ENCODE measurements at regions not wholly inside any gene's neighbourhood (a gene's known extent, or its start where the extent isn't known, plus 50 kb on each side); places are given as distances from the start of the nearest gene placed in this dataset.
"Not testable (repeated sequence)": the region's sequence is repeated elsewhere in the genome, so short reads cannot be mapped to it uniquely, and the experiment has no call there.

DNA sequence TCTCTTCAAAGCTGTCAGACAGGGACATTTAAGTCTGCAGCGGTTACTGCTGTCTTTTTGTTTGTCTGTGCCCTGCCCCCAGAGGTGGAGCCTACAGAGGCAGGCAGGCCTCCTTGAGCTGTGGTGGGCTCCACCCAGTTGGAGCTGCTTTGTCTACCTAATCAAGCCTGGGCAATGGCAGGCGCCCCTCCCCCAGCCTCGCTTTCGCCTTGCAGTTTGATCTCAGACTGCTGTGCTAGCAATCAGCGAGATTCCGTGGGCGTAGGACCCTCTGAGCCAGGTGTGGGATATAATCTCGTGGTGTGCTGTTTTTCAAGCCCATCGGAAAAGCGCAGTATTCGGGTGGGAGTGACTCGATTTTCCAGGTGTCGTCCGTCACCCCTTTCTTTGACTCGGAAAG lies 648.1 kb upstream of the RAG2 start:
- DNase-seq, result not testable (repeated sequence)

DNA sequence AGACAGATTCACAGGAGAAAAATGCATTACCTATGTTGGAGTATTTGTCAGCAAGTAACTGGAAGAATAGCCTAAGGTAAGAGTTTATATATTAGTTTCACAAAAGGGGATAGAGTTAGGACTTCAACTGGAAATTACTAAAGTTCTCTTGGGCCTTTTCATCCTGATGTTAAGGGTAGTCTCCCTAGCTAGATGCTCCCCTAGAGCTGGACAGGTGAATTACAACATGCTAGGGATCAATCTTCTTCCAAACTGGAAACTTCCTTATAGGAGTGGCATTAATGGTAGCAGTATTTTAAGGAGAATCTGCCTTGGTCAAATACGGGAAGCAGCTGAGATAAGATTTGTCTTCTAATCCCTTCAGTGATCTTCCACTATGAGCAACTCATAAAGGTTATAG lies 632.8 kb upstream of the RAG2 start:
- DNase-seq, result no peak

DNA sequence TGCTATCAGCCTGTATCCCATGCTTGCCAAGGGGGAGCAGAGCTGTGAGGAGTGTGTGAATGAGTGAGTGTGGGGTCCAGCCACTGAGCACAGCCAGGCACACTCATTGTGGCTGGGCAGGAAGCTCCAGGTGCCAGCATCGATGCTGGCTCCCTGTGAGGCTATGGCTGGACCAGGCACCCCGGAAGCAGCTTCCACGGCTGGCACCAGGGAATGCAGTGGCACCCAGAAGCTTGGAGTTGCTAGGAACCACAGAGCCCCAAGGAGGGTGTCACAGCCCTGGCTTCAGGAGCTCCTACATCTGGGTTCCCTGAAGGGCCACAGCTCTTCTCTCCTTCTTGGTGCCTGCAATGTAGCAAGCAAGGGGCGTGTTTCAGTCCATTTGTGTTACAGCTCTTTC lies 625.9 kb upstream of the RAG2 start:
- no peak for DNase-seq

DNA sequence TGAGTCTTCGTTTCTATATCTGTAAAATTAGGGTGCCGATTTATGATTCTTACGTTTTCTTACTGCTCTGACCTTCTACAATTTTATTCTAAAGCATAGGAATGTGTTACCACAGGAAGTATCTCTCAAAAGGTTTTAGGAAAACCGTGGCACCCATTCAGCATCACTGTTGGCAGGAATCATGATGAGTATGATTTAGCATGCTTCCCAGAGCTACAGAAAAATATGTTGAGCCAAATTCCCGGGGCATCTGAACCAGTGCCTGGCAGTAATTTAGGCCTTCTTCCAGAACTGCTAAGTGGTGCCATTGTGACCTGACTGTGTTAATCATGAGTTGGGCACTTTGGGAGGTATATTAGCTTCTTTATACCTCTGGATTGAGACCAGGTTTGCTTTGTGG lies 605.0 kb upstream of the RAG2 start:
- no peak for DNase-seq

DNA sequence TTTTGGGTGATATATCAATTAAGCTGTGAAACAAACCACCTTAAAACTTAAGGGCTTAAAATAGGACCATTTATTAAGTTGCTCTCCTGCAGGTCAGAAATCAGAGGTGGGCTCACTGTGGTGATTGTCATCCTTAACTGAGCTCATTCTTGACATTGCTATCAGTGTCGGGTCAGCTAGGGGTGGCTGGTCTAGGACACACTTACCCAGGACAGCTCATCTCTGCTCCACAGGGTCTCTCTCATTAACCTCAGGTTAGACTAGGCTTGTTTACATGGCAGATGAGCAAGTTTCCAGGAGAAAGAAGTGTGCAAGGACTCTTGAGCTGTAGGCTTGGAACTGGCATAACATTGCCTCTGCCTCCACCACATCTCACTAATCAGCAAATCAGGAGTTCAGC lies 601.0 kb upstream of the RAG2 start:
- DNase-seq, result no peak

DNA sequence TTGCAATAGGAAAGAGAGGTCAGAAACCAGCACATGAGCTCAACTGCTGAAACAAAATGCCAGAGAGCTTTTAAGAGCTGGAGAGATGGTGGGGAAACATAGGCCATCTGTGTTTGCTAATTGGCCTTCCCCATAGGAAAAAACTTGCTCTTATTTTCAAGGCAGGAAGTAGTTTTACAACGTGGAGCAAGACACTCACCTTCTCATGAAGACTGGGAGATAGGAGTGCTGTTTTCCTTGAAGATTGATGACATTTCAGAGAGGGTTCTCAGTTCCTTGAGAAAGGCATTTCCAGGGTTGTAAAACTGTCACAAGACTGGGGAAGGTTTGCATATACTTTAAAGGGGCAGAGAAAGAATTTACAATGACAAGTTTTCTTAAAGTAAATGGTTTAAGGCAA lies 586.3 kb upstream of the RAG2 start:
- no peak for DNase-seq

DNA sequence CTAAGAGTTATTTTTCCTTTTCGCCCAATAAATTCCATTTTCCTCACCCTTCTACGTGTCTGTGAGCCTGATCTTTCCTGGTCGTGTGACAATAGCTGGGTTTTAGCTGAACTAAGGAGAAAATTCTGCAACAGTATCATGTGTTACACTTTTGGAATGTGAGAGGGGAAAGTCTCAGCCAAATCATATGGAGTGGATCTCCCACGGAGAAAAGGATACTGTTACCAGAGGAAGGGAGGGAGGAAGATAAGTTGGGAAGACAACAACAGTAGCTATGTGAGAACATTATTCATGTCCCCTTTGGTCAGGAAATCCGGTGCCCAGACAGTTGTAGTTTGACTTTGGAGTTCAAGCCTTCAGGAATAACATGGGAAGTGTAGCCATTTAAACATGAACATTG lies 584.0 kb upstream of the RAG2 start:
- no peak for DNase-seq

DNA sequence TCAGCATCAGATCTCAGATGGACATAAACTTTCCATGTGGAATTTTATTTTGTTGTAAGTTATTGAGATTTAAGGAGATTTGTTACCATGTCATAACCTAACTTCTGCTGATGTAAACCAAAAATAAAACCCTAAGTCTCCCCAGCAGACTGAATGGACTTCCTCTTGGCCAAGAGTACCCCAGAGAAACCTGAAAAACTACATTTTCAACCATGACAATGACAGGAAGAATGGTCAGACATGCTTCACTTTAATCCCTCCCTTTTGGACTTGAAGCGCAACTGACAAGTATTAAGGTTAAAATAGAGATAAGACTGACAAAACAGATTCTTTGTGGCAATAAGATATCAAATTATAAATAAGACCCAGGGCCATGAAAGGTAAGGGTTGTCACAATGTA lies 579.7 kb upstream of the RAG2 start:
- DNase-seq, result no peak

DNA sequence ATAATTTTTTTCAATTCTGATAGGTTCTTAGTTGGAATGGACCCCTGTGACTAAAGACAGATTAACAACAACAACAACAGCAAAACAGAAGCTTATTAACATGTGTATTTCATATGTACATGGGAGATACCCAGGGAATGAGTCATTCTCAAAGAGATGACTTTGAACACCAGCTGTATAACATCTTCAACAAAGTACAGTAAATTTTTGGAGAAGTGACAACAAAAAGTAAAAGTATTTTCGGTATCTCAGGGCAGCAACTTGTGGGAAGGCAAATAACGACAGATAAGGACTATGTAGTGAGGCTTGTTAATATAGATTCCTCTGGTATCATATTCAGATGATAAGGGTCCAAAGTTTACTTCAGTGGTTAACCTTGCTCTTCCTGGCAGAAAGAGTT lies 573.4 kb upstream of the RAG2 start:
- no peak for DNase-seq

DNA sequence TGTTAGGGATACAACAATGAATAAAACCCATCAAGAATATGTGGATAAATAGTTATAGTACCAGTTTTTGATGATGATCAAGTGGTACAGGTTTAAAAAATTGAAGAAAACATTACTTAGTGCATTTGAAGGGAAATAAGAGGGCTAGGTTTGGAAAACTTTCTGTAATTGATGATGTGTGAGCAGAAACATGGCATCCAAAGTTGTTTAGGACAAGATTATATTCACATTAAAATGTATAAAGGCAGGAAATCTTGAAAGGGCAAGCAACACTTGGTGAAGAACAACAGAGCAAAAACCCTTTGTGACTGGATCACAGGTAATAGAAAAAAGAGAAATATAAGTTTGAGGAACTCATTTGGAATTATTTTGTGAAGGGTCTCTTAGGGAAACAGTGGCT lies 572.3 kb upstream of the RAG2 start:
- DNase-seq, result no peak

DNA sequence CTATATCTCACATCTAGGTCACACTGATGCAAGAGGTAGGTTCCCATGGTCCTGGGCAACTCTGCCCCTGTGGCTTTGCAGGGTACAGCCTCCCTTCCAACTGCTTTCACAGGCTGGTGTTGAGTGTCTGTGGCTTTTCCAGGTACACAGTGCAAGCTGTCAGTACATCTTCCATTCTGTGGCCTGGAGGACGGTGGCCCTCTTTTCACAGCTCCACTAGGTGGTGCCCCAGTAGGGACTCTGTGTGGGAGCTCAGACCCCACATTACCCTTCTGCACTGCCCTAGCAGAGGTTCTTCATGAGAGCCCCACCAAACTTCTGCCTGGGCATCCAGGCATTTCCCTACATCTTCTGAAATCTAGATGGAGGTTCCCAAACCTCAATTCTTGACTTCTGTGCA lies 547.4 kb upstream of the RAG2 start:
- not testable (repeated sequence) for DNase-seq

DNA sequence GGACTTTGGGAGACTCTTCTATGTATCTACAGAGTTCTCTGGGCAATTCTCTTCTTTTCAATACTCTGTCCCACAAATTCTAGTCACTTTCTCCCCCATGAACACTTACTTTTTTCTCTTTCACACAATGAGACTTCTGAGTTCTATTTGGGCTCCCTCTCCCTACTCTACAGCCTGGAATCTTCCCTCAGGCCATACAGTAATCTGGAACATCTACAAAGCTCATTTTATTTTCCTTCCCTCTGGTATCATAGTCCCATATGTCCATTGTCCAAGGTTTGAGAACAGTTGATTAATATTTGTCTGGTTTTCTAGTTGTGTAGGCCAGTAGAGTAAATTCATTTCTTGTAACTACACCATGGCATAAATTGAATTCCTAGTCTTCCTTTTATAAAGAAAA lies 544.6 kb upstream of the RAG2 start:
- no peak for DNase-seq

DNA sequence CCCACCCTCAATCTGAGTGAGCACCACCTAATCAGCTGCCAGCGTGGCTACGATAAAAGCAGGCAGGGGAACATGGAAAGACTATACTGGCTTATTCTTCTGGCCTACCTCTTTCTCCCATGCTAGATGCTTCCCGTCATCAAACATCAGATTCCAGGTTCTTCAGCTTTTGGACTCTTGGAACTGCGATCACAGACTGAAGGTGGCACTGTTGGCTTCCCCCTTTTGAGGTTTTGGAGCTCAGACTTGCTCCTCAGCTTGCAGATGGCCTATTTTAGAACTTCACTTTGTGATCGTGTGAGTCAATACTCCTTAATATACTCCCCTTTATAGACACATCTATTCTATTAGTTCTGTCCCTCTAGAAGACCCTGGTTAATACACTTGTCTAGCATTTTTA lies 543.7 kb upstream of the RAG2 start:
- no peak for DNase-seq

DNA sequence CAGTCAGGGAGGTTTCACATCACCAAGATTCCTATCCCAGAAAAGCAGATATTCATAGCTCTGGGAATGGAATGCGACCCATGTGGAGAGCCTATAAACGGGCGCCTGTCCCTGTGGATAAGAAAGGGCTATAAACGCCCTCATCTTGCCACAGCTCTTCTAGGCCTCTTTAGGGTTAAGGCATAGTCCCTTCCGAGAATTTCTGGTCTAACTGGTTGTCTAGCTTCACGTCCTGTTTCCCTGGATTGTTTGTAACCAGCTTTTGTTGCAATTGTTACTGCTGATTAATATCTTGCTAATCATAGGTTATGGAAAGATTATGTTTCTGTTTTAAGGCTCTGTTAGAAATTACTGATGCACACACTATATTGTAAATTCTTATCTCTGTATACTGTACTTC lies 537.6 kb upstream of the RAG2 start:
- DNase-seq, result not testable (repeated sequence)

DNA sequence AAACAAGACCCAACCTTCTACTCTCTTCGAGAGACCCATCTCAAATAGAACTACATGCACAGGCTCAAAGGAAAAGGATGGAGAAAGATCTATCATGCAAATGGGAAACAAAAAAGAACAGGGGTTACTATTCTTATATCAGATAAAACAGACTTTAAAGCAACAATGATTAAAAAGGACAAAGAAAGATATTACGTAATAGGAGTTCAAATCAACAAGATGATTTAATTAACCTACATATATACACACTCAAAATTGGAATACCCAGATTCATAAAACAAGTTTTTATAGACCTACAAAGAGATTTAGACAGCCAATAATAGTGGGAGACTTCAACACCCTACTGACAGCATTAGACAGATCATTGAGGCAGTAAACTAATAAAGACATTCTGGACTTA lies 536.6 kb upstream of the RAG2 start:
- no peak for DNase-seq

DNA sequence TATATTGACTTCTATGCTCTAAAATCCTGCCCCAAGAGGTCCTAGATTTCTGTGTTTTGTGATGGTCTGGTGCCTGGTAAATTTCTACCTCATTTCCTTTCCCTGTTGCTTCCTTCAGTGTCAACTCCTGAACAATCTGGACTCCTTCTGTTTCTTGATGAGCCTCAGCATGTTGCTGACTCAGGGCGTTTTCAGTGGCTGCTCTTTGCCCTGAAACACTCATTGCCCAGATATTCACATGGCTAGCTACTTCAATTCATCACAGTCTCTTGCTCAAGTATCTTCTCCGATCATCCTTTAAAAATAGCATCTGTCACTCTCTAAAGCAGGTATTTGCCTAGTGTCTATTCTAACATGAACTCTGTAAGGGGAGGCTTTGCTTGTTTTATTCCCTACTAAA lies 526.3 kb upstream of the RAG2 start:
- no peak for DNase-seq

DNA sequence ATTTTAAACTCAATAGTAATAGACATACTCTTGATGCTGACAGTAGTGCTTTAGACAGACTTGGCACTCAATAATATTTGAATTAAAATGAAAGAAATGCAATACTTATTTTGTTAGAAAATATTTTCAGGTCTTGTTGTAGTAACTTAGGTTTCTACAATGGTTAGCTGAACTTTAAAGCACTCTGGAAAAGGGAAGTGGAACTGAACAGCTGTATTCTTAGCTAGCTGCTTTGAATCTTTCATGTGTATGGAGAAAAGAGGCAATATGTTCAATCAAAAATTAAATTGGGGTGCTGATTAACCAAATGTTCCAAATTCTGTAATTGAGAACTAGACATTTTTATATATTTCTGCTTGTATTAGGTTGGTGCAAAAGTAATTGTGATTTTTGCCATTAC lies 517.9 kb upstream of the RAG2 start:
- no peak for DNase-seq

DNA sequence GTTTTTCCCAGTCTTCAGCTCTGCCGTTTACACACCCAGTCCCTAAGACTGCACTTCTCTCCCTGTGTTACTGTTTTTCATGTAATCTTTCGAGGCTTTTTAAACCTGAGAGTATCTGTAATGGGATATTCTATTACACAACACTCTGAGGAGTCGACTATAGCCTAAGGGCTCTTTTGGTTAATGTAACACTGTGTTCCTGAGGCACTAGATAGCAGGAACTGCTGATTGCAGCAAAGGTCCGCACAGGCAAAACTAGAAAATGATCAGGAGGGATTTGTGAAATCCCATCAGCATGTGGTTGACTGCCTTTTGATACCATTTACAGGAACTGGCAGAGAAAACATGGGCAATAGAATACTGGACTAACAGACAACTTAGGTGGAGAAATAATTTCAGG lies 512.3 kb upstream of the RAG2 start:
- DNase-seq, result no peak

DNA sequence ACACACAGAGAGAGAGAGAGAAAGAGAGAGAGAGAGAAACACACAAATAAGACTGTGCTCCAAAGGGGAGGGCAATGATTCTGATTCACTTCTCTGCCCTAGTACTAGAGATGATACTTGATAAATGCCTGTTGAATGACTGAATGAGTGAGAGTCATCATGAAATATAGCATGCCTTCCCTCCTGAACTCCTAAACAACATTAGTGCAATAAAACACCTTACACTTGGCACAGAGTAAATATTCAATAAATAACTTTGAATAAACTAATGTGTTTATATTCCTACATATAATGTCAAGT lies 511.2 kb upstream of the RAG2 start:
- DNase-seq, result no peak

DNA sequence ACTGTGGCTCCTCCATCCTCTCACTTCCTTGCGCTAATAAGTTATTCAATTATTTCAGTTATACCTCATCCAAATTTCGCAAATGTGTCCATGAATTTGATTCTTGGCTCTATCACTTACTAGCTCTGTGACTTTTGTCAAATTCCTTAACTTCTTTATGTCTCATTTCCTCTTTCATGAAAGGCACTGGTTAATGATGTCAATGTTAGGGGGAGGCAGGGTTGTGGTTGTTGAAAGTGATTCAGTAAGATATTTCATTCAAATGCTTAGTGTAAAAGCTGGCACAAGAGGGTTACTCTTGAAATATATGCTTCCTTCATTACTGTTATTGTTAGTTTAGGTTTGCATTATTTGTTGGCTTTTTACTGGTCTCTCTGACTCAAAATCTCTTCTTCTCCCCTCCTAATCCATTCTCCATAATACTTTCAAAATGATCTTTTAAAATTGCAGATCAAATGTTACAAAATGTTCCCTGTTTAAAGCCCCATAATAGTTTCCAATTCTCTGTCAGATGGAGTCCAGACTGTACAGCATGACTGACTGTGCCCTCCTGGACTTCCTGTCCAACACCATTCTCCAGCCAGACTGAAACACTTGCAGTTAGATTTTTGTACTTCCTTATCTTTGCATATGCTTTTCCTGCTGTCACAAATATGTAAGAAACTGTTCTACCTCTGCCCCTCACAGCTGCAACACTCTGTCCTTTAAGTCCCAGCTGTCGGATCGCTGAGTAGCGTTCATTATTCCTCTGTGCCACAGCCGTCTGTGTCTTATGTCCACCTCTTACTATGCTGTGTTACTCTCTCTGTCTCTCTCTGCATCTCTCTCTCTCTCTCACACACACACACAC lies 510.6 kb upstream of the RAG2 start:
- no peak for DNase-seq

DNA sequence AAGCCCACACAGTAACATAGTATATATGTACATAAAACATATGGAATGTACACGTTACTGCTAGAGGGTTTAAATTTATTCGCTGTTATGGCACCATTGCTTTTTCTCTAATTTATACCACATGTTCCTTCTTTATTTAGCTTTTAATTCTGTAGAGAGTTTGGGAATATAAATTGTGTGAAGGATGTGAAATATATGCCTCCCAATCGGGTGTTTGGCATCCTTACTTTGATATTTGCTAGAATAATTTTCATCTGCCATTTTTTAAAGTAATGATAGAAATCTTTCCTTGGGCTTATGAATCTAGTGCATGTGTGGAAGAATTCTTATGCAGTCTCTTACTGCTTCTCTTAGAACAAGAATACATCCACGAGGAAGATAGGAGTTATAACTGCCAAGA lies 509.8 kb upstream of the RAG2 start:
- no peak for DNase-seq

DNA sequence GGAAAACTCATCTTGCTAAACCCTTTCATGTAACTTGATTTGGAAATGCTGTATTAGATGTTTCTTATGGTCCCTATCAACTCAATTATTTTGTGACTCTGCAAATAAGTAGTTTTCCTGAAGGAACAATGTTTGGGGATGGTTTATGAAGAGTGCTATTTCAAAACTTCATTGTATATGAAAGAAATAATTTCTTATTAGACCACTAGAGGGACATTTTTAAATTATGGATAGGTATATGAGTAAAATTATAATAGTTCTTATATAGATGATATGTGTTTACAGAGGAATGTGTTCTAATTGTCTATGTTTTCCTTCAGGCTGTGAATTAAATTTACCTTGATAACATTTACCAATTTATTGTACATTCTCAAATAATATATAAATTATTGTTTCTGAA lies 509.4 kb upstream of the RAG2 start:
- DNase-seq, result no peak

DNA sequence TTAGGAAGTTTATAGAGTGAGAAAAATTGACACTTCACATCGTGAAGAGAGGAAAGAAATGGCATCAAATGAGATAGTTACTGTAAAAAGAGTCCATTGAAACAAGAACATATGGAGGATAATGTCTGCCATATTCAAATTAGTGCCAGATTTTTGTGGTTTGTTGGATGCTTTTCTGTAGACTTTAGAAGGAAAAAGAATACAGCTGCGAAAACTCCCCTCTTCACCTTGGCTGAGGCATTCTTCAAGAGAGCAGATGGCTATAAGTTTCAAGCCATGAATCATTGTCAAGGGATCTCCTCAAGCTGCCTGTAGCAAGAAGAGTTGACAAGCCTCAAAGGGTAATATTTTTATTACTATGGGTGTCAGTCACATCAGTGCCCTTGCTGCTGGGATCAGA lies 507.4 kb upstream of the RAG2 start:
- DNase-seq, result no peak

DNA sequence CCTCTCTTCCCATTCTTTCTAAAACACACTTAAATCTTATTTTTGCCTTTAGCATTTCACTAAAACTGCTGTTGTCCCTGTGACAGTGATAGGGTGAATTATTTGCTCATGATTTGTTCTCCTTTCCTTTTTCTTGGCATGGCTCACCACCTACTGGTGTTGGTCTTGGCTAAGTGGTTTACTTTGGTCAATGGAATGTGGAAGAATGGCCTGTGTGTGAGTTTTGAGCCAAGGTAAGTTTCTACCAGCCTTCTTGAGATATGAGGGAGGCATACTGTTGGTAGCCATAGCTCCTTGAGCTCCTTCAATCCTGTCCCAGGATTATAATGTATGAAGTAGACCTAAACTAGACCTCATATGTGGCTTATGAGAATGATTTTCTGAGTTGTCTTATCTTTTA lies 506.3 kb upstream of the RAG2 start:
- DNase-seq, result no peak
